ENCODE measurements at regions not wholly inside any gene's neighbourhood (a gene's known extent, or its start where the extent isn't known, plus 50 kb on each side); places are given as distances from the start of the nearest gene placed in this dataset.

- no peak overlapping the region for H3K27ac ChIP-seq
- WGBS, result 65% methylated on average over 4 of the region's 4 CpGs
- no peak for DNase-seq (ENCODE audit: low spot score)
- intact Hi-C loops (cut with DNase I), result no loop called here
- no peaks in the 10 kb centered on the region for H3K27me3 ChIP-seq (replicated peaks; ENCODE audit: insufficient read depth)
- no peaks in the 10 kb centered on the region for H3K36me3 ChIP-seq
- H3K4me1 ChIP-seq (replicated peaks), result no peaks in the 10 kb centered on the region
- H3K9me3 ChIP-seq, result no peaks in the 10 kb centered on the region
- H3K4me3 ChIP-seq, result no peak overlapping the region
- no peak for TF ChIP-seq CTCF (IDR thresholded peaks at IDR 0.05)
- TF ChIP-seq POLR2AphosphoS5 (IDR thresholded peaks at IDR 0.05), result no peak
- TF ChIP-seq POLR2A (IDR thresholded peaks at IDR 0.05), result no peak
Measured at GRCh38 chr3:13939206-13939605, 59.3 kb upstream of the WNT7A start.

- no peak for TF ChIP-seq POLR2A (IDR thresholded peaks at IDR 0.05)
- no peak for TF ChIP-seq POLR2AphosphoS5 (IDR thresholded peaks at IDR 0.05)
- TF ChIP-seq CTCF (IDR thresholded peaks at IDR 0.05), result no peak
- DNase-seq (ENCODE audit: low spot score), result no peak
- intact Hi-C loops (cut with DNase I), result no loop called here
Measured at GRCh38 chr3:13937131-13937530, 57.3 kb upstream of the WNT7A start.

GRCh38 chr3:13935494-13936094, 55.7 kb upstream of the WNT7A start:
- H3K4me1 ChIP-seq (replicated peaks), result no peaks in the 10 kb centered on the region
- H3K9me3 ChIP-seq, result no peaks in the 10 kb centered on the region
- no peaks in the 10 kb centered on the region for H3K36me3 ChIP-seq
- H3K27ac ChIP-seq, result no peak overlapping the region
- intact Hi-C loops (cut with DNase I), result no loop called here
- 70% methylated on average over 7 of the region's 7 CpGs for WGBS
- H3K27me3 ChIP-seq (replicated peaks; ENCODE audit: insufficient read depth), result no peaks in the 10 kb centered on the region
- TF ChIP-seq CTCF (IDR thresholded peaks at IDR 0.05), result no peak
- TF ChIP-seq POLR2A (IDR thresholded peaks at IDR 0.05), result no peak
- no peak for TF ChIP-seq POLR2AphosphoS5 (IDR thresholded peaks at IDR 0.05)
- H3K4me3 ChIP-seq, result no peak overlapping the region
- no peak for DNase-seq (ENCODE audit: low spot score)

More at GRCh38 chr3:13937131-13937530, 57.3 kb upstream of the WNT7A start:
- Histone ChIP-seq H3K36me3 (no peaks in the 10 kb centered on the region), H3K4me3 (no peak overlapping the region), H3K4me1 (replicated peaks) (no peaks in the 10 kb centered on the region), H3K27ac (no peak overlapping the region), H3K27me3 (replicated peaks; ENCODE audit: insufficient read depth) (no peaks in the 10 kb centered on the region), H3K9me3 (no peaks in the 10 kb centered on the region)
- WGBS, result 85% methylated on average over 5 of the region's 5 CpGs

- 96% methylated on average over 9 of the region's 9 CpGs for WGBS
- Histone ChIP-seq H3K36me3 (no peaks in the 10 kb centered on the region), H3K27me3 (replicated peaks; ENCODE audit: insufficient read depth) (no peaks in the 10 kb centered on the region), H3K4me3 (no peak overlapping the region), H3K4me1 (replicated peaks) (no peaks in the 10 kb centered on the region), H3K9me3 (no peaks in the 10 kb centered on the region), H3K27ac (no peak overlapping the region)
- no peak for DNase-seq (ENCODE audit: low spot score)
- TF ChIP-seq POLR2AphosphoS5 (IDR thresholded peaks at IDR 0.05) (no peak), CTCF (IDR thresholded peaks at IDR 0.05) (no peak), POLR2A (IDR thresholded peaks at IDR 0.05) (no peak)
- intact Hi-C loops (cut with DNase I), result no loop called here
Measured at GRCh38 chr3:13934813-13935212, 54.9 kb upstream of the WNT7A start.

GRCh38 chr3:13934315-13934714, 54.4 kb upstream of the WNT7A start:
- intact Hi-C loops (cut with DNase I), result no loop called here
- Histone ChIP-seq H3K4me1 (replicated peaks) (no peaks in the 10 kb centered on the region), H3K36me3 (no peaks in the 10 kb centered on the region), H3K27me3 (replicated peaks; ENCODE audit: insufficient read depth) (no peaks in the 10 kb centered on the region), H3K27ac (no peak overlapping the region), H3K4me3 (no peak overlapping the region), H3K9me3 (no peaks in the 10 kb centered on the region)
- DNase-seq (ENCODE audit: low spot score), result no peak
- TF ChIP-seq POLR2A (IDR thresholded peaks at IDR 0.05), result no peak
- no peak for TF ChIP-seq CTCF (IDR thresholded peaks at IDR 0.05)
- no peak for TF ChIP-seq POLR2AphosphoS5 (IDR thresholded peaks at IDR 0.05)
- WGBS, result 93% methylated on average over 16 of the region's 16 CpGs
